GM18502 (cell line): ENCODE measurements at regions not wholly inside any gene's neighbourhood (a gene's known extent, or its start where the extent isn't known, plus 50 kb on each side); places are given as distances from the start of the nearest gene placed in this dataset.
"Not testable (repeated sequence)": the region's sequence is repeated elsewhere in the genome, so short reads cannot be mapped to it uniquely, and the experiment has no call there.

Source experiments
- ATAC-seq: cut with Tn5 transposase; IDR thresholded peaks from one replicate; pipeline ENCODE4 v1.9.1; 2021; ENCODE audit warnings: mild to moderate bottlenecking; ENCODE audit not compliant: unreplicated experiment, poor library complexity

DNA sequence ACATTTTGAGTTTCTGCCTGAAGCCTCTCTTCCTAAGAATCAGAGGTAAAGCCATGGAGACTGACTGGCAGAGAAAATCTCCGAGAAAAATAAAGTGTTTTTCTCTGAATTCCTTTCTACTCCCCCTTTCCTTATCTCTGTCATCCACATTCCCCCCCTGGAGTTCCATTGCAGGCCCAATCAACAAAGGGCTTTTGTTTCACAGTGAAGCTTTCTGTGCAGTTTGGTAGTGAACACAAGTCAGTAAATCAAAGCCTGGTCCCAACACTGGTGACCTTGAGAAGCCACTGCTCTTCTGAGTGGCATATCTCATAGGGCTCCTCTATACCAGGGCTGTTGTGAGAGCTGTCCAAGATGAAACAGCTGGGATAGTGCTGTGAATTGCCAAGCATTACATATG is 228.4 kb downstream of the SEC16B start:
- no peak for ATAC-seq

DNA sequence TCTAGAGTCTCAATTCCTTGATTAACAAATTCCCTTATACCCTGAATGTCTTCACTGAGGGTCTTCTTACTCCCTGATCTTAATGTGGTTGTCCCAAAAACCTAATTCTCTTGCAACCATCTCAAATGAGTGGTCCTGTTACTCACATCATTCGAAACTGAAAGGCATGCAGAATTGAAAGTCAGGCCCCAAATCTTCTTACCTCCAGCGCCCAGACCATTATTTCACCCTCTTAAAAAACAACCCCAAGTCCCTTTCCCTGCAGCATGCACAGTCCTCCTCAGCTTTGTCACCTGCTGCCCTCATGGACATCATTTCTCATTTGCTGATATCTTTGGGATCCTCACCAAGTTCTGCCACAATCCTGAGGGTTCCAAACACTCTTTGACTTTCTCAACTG is 230.1 kb downstream of the SEC16B start:
- no peak for ATAC-seq

DNA sequence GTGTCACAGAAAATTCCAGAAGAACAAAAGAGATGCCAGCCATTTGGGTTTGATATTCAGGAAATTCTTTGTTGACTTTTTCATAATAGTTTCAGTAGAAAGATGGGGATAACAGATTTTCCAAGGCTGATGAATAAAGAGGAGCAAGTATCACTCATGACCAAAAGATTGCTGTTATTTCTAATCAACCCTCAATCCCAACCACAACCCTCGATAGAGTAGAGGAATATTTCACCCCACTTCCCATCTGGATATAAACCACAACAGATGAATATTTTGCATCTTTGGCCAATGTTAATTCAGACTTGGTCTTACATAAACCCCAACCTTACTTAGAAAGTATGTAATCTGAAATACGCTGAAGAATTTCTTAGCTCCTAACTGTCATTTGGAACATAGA is 232.4 kb downstream of the SEC16B start:
- no peak for ATAC-seq

DNA sequence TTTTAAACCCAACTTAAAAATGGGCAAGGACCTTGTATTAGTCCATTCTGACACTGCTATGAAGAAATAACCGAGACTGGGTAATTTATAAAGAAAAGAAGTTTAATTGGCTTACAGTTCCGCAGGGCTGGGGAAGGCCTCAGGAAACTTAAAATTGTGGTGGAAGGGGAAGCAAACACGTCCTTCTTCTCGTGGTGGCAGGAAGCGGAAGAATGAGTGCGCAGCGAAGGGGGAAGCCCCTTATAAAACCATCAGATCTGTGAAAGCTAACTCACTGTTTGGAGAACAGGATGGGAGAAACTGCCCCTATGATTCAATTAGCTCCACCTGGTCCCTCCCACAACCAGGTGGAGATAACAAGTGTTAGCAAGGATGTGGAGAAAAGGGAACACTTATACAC is 237.7 kb downstream of the SEC16B start:
- no peak for ATAC-seq

DNA sequence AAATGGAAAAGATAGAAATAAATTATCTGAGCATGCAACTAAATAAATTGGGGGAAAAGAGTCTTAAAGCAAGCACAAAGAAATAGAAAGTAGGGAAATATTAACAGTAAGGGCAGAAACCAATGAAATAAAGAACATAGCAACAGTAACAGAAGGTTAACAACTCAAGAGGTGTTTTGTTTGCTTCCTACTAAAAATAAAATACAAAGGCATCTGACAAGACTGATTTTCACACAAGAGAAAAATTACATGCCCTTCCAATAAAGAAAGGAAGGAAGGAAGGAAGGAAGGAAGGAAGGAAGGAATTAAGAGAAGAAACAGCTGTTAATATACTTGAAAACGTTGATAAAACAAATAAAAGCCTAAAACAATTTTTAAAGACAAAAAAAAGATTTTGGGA is 240.2 kb downstream of the SEC16B start:
- no peak for ATAC-seq

DNA sequence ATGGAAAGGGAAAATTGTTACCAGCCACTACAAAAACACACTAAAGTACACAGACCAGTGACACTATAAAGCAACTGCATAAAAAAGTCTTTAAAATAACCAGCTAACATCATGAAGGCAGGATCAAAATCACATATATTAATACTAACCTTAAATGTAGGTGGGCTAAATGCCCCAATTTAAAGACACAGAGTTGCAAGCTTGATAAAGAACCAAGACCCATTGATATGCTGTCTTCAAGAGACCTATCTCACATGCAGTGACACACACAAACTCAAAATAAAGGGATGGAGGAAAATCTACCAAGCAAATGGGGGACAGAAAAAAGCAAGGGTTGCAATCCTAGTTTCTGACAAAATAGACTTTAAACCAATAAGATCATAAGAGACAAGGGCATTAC is 246.3 kb downstream of the SEC16B start:
- no peak for ATAC-seq

DNA sequence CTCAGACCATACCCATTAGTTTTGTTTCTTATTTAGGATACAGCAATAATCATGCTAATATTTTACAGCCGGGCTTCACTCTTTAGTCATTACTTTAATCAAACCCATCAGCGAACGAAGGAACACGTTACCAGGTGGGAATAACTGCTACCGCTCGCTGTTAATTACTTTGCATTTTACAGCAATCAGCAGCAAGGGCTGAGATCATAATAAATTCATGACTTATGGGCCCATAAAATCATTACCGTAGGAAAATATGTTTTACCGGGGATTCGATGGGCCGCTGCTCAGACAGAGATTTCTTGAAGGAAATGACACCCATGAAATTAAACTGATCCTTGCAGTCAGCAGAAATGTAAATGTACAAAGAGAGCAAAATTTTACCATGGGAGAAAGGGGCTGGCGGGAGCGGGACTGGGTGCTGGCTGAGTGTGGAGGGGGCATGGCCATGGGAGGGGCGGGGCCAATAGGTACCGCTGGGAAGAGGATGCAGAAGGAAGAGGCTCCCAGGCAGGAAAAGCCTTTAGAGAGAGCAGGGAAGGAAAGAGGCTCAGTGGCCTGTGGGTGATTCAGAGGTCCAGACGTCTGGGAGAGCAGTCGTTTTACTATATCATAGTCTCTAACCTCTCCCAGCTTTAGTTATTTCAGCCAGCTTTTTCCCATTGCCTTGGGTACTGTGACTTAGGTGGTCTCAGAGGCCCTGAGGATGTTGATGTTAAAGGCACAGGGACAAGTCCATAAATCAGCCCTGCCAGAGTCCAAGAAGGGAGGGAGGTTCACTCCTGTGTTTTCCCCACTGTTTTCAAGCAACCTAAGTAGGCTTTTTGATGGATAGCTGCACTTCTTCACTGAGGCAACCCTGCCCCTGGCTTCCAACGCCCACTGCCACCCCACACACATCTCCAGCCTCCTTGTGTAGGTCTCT is 258.9 kb downstream of the SEC16B start:
- no peak for ATAC-seq

DNA sequence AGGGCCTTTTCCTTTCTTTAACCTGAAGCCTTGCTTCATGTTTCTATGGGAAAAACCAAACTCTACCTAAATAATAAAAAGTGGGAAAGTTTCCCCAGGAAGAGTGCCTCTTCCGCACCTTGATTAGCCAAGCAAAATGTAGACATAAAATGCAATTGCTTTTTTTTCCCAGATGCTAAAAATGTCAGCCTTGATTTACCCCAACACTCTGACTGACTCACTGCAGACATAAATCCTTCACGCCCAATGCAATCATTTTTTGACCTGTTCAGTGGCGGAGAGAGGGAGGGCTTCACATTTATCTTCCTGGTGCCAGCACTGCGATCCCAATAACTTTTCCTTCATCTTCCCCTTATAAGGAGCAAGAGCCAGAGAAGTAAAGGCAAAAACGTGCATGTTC is 261.5 kb downstream of the SEC16B start:
- ATAC-seq = no peak

DNA sequence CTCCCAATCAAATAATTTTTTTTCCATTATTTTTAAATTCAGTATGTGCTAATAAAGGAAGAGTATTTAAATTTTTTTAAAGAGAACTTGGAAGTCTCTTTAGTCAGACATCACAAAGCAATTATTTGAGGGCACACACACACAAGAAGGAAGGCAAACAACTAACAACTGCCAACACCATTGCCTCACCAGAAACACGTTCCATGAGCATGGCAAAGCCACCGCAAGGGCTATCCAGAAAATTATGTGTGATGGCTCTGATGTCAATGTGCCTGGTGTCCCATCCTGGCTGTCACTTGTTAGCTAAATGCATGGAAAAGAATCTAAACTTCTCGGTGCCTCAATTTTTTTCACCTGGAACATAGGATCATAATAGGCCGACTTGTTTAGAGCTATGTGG is 262.9 kb downstream of the SEC16B start:
- no peak for ATAC-seq

DNA sequence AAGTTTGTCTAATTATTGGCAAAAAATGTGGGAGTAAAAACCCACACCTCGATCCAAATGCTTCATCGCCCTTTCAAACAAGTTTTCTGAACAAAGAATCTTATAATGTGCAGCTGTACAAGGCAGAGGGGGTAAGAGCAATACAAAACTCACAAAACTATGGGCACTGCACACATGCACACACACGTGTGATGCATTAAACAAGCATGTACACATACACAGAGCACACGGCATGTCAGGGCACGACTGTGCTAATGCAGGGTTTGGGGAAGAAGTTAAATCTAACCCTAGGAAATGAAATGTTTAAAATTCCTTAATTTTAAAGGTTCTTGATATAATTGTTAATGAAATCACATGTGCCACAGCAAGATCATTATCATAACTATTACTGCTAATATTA is 264.0 kb downstream of the SEC16B start:
- no peak for ATAC-seq

DNA sequence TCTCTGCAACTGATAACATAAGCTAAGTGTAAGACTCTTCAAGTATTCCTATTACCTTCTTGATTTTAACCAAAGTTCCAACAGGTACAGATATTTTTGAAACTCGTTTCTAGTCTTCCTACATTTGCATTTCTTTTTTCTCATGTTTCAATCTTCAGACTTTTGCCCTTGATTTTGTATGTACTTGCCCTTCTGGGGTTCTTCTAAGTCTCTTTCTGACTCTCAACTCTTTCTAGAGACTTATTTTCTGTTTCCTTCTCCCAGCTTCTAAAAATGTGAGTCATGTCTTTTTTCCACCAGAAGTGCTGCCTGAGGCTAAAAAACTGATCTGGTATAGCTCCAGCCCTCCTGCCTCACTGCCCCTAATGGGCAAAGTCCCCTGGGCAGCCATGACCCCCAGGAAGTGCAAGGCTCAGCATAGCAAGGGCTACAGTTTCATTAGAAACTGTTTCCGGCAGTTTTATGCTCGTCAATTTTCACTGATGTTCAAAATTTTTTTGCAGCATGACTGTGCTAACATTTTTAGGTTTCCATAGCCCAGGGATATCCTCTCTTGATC is 265.9 kb downstream of the SEC16B start:
- ATAC-seq = no peak

DNA sequence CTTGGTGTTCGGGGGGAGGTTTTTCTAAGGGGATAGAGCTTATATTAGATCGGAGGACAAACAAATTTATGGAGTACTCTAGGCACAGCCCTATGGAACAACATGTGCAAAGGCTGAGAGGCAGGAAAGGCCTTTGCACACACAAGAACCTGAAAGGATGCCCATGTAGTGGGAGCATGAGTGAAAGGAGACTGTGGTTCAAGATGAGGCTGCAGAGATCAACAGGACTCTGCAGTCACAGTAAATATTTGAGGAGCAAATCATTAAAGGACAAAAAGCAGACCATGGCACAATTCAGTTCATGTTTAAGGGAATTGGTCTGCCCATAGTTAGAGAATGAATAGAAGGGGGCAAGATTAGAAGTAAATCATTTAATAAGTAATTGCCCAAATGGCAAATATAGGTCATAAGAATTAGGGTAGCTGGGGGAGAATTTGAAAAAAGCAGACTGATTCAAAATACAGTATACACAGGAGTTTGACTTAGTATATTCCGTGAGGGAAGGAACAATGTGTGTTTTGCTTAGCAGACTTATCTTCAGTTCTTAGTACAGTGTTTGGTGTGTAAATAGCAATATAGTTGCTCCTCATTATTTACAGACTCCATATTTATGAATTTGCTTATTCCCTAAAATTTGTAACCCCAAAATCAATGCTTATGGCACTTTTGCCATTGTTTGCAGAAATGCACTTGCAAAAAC is 268.1 kb downstream of the SEC16B start:
- ATAC-seq = no peak

DNA sequence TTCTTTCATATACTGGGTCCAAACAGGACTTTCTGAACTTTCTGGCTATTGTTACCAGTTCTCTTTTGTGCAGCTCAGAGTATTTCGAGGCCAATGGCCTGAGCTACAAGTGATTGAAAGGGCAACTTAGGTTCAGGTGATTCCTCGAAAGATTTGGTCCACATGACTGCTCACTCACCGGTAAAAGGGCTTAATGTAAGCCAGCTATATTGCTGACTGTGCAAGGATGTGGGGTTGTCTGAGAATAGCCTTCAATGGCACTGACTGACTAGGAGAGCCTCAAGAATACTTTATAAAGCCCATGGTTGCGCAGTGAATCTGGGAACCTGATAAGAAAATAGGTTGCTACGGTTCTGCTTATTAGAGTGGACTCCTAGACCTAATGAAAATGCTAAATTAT is 269.0 kb downstream of the SEC16B start:
- ATAC-seq = no peak

DNA sequence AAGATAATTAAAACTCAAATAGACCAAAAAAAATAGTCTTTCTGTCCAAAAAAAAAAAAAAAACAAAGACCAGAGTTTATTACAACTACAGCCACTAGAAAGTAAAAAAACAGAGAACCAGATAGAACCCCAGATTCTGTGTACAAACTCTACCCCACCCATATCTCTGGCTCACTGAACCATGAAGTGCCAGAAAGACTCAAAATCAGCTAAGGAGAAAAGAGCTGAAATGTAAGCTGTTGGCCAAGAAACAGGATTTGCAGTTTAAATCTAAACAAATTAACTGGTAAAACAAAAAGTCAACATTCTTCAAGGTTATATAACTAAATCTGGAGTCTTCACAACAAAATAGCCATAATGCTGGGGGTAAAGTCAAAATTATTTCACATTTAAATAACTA is 278.9 kb downstream of the SEC16B start:
- ATAC-seq = no peak

DNA sequence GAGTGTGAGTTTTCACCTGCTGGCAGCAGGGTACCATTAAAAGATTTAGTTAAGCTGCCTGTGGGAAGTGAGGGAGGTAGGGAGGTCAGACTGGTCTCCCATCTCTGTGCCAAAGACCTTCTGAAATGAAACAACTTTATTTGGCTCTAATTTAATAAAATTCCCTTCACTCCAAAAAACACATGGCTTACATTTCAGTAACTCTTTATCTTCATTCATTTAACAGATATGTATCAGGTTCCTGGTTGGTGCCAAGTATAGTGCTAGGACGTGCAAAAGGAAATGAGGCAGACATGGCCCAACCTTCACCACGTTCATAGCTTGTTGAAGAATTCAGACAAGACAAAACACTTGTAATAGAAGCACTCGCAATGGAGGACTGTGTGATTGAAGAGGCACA is 282.3 kb downstream of the SEC16B start:
- ATAC-seq = no peak

DNA sequence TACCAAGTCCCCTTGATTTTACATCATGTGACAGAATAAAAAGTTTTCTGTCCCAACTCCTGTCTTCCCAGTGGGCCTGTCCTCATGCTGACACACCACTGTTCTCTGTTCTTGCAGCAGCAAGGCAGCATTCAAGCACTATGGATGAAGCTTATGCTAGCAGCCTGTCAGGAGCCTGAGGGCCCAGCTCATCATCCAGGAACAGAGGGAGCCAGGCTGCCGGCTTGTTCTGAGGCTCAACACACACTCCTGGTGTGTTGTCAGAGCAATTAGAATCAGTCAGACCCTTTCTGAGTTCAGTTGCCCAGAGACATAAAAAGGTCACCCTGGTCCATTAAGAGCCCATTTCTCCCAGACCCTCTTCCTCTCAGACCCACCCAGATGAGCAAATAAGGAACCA is 282.9 kb downstream of the SEC16B start:
- no peak for ATAC-seq

DNA sequence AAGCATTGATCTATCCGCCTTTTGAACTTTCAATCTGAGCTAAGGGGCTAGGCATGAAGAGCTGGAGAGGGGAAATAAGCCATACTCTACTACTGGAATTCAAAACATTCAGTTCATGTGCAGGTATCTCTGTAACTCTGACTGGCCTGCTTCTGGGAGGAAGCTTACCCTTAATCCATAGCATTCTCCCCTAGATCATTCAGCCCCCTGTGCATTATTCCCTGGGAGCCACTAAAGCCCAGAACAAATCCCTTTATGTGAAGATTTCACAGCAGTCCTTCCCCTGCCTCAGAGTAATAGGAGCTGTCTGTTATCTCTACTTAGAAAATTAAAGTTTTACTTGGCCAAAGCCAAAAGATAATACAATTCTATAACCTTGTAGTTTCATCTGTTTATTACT is 300.7 kb downstream of the SEC16B start:
- no peak for ATAC-seq

DNA sequence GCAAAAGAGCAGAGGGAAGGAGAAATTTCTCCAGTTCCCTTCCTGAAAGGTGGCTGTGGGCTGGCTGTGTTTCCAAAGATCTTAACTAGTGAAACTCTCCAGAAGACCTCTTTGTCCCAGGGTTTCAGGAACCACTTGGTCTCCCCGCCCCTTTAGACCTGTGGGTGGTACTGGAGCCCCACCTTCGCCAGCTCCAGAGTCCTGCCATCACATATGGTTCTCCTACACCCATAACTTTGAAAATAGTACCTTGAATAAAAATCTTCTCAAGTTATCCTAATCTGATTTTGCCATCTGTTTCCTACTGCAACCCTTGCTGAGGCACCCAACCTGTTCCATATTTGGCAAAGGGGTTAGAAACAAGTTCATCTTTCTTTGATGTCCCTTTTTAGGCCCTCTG is 303.9 kb downstream of the SEC16B start:
- ATAC-seq = no peak

DNA sequence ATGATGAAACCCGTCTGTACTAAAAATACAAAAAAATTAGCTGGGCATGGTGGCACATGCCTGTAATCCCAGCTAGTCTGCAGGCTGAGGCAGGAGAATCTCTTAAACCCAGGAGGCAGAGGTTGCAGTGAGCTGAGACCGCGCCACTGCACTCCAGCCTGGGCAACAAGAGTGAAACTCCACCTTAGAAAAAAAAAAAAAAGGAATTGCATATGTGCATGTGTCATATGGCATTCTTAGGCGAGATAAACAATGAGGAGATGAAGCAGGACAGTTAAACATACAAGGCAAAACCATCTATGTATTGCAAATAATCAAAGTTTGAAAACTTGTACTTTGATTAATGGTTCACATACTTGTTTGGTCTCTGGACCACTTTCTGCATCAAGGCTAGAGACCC is 305.1 kb downstream of the SEC16B start:
- not testable (repeated sequence) for ATAC-seq

DNA sequence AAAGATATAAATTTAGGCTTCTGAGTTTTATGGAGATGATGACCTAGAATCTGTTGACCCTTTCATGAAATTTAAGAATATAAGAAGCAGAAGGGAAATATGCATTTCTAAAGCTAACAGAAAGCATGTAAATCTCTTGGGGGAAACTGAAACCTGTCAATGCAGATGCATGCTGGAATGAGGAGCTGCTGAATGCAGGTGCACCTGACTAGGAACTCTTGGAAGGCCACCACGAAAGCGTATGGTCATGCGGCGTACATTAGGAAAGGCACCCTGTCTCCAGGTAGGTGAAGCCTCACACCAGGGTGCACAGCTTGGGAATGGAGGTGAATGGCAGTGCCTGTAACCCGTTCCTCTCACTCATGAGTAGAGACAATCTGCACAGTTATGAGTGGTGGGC is 309.7 kb downstream of the SEC16B start:
- ATAC-seq = no peak

DNA sequence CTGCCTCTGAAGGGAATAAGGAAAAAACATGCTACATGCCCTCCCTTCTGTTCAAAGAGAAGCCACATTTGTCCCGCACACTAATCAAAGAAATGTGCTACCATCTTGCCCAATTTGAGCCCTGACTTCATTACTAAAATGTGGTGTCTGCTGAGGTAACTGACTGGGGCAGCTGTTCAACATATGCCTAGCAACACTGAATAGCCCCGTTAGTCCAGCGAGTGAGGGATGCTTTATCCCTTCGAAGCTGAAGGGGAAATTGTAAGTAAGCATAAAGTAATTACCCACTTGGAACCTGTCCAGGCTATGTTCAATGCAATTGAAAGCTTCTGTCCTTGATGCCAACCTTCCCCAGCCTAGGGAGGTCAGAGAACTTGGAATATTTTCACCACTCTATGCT is 310.6 kb downstream of the SEC16B start:
- no peak for ATAC-seq

DNA sequence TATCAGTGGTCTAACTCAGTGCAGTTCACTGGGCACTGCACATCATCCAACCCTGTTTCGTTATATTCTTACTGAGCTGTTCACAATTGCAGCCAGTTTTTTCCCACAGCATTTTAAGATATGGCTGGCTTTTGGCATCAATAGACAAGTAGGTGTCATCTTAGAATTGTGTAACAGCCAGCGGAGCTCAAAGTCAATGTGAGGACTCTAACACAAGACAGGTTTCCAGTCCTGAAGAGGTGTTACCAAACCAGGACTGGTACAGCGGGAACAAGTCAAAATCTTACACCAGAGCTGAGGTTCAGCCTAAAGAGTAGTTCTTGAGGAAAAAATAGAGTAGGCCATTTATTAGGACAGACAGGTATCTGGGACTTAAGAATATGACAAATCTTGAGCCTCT is 313.3 kb downstream of the SEC16B start:
- ATAC-seq = no peak
